GM12878 (cell line): ENCODE measurements at regions not wholly inside any gene's neighbourhood (a gene's known extent, or its start where the extent isn't known, plus 50 kb on each side); places are given as distances from the start of the nearest gene placed in this dataset.

Experiments
- CTCF ChIP-seq, 3 experiments: IDR thresholded peaks in 2 of 3; conservative IDR thresholded peaks in 1 of 3; 2 replicates each; pipeline ENCODE4 v1.5.1; 2011; ENCODE audit warnings: low read depth in 3 of 3, low read length in 3 of 3, mild to moderate bottlenecking in 3 of 3, control low read depth in 2 of 3, moderate library complexity in 2 of 3, inconsistent platforms in 1 of 3, mixed read lengths in 1 of 3; ENCODE audit not compliant: control insufficient read depth in 2 of 3, insufficient read depth in 1 of 3; ENCODE audit errors: extremely low read depth in 1 of 3
- HCFC1 ChIP-seq: fragments of 150-350 bp; IDR thresholded peaks from 2 replicates; pipeline ENCODE4 v1.6.1; 2014; ENCODE audit warnings: low read length
- RFX5 ChIP-seq: IDR thresholded peaks from 2 replicates; pipeline ENCODE4 v1.6.1; 2011; ENCODE audit warnings: low read depth, low read length, improper control_type of control experiment
- ZBTB40 ChIP-seq: fragments of 450-650 bp; IDR thresholded peaks from 2 replicates; pipeline ENCODE4 v1.6.1; 2016; ENCODE audit warnings: mild to moderate bottlenecking, moderate library complexity, borderline replicate concordance

GRCh38 chr6:22069306-22069800 is 227.5 kb downstream of the PRL start:
- TF ChIP-seq CTCF (IDR thresholded peaks at IDR 0.05 in 2 of 3, conservative IDR thresholded peaks at IDR 0.05 in 1 of 3; ENCODE audit: control insufficient read depth in 2 of 3, extremely low read depth in 1 of 3, insufficient read depth in 1 of 3, low read depth in 3 of 3, low read length in 3 of 3) (no peak), HCFC1 (no peak), RFX5 (no peak), ZBTB40 (no peak)
